Motor neuron (in vitro differentiated cells): ENCODE measurements at regions not wholly inside any gene's neighbourhood (a gene's known extent, or its start where the extent isn't known, plus 50 kb on each side); places are given as distances from the start of the nearest gene placed in this dataset.
"Not testable (repeated sequence)": the region's sequence is repeated elsewhere in the genome, so short reads cannot be mapped to it uniquely, and the experiment has no call there.

Source experiments
- ATAC-seq, 8 experiments: fragments of 200-7000 bp; cut with Tn5 transposase; replicated peaks in 6 of 8; 2 replicates each; pipeline ENCODE4 v1.8.0; 2021; ENCODE audit warnings: mild to moderate bottlenecking in 8 of 8, moderate library complexity in 8 of 8
- H3K27ac ChIP-seq, 2 donors: fragments of 250-450 bp; sonication (Bioruptor Pico); 2 replicates each; pipeline ENCODE4 v1.9.0; 2021; ENCODE audit warnings: antibody characterized with exemption in 2 of 2, mild to moderate bottlenecking in 2 of 2, moderate library complexity in 1 of 2
- H3K4me1 ChIP-seq, 2 donors: fragments of 250-450 bp; sonication (Bioruptor Pico); replicated peaks in 1 of 2; 2 replicates each; pipeline ENCODE4 v1.6.1; 2021; ENCODE audit warnings: antibody characterized with exemption in 2 of 2, mild to moderate bottlenecking in 2 of 2, moderate library complexity in 1 of 2
- H3K4me3 ChIP-seq, 5 donors: fragments of 250-450 bp; sonication (Bioruptor Pico); 2 replicates each; pipeline ENCODE4 v1.9.0; 2021; ENCODE audit warnings: antibody characterized with exemption in 5 of 5, mild to moderate bottlenecking in 5 of 5, moderate library complexity in 4 of 5
- WGBS, 10 experiments: fragments of 450-650 bp; shearing (Covaris generic); methylation state at CpG; one replicate each; pipeline ENCODE4 v1.0.0; 2022; 5-methylcytosine and 5-hydroxymethylcytosine counted together
- in situ Hi-C, 9 experiments: fragments of 400-800 bp; cut with MboI; loops; one replicate each; pipeline ENCODE4 v1.15.0; 2021; ENCODE audit warnings: low sequenced_read_pairs in 9 of 9, low pct_unique_long_range_greater_than_20kb in 2 of 9; ENCODE audit not compliant: unreplicated experiment in 9 of 9

GRCh38 chr13:48816700-48817099, 159.0 kb upstream of the FNDC3A start:
- in situ Hi-C loops, result no loop called here
- no peaks in the 10 kb centered on the region for H3K4me1 ChIP-seq
- no peak for ATAC-seq
- H3K27ac ChIP-seq, result no peak overlapping the region
- H3K4me3 ChIP-seq, result no peak overlapping the region
- WGBS, 10 experiments, result 69 to 86% (median 75%) methylated on average over 1 to 2 of the region's 2 CpGs; no CpG with 5 or more reads in 2 of the 10 experiments

- H3K27ac ChIP-seq, result no peak overlapping the region
- ATAC-seq, result no peak
- no peaks in the 10 kb centered on the region for H3K4me1 ChIP-seq
- WGBS, 10 experiments, result 76 to 100% (median 88%) methylated on average over 2 to 5 of the region's 5 CpGs
- no peak overlapping the region for H3K4me3 ChIP-seq
- in situ Hi-C loops, result no loop called here
These were observed 158.4 kb upstream of the FNDC3A start for GRCh38 chr13:48817166-48817802.

- in situ Hi-C loops, result no loop called here
- H3K4me1 ChIP-seq, result no peaks in the 10 kb centered on the region
- 3 to 100% (median 77%) methylated on average over 1 to 3 of the region's 3 CpGs for WGBS, 10 experiments
- H3K4me3 ChIP-seq, result no peak overlapping the region
- H3K27ac ChIP-seq, result no peak overlapping the region
- ATAC-seq, result peak in 3 of 8 experiments; percentile 49 to 58 (median 50)
These were observed 157.0 kb upstream of the FNDC3A start for GRCh38 chr13:48818495-48819356.

- in situ Hi-C loops, result no loop called here
- no peak for ATAC-seq
These were observed 156.3 kb upstream of the FNDC3A start for GRCh38 chr13:48819376-48819775.

GRCh38 chr13:48819899-48820298, 155.8 kb upstream of the FNDC3A start:
- ATAC-seq, result no peak
- Histone ChIP-seq H3K27ac (no peak overlapping the region), H3K4me3 (no peak overlapping the region), H3K4me1 (no peaks in the 10 kb centered on the region)
- in situ Hi-C loops, result no loop called here
- WGBS, 10 experiments, result 58 to 93% (median 83%) methylated on average over 1 to 4 of the region's 4 CpGs; no CpG with 5 or more reads in 1 of the 10 experiments

More at GRCh38 chr13:48819376-48819775, 156.3 kb upstream of the FNDC3A start:
- Histone ChIP-seq H3K4me3 (no peak overlapping the region), H3K4me1 (no peaks in the 10 kb centered on the region), H3K27ac (no peak overlapping the region)
- WGBS, 10 experiments, result 8 to 87% (median 75%) methylated on average over 1 to 3 of the region's 3 CpGs; no CpG with 5 or more reads in 1 of the 10 experiments

GRCh38 chr13:48823526-48823925, 152.2 kb upstream of the FNDC3A start:
- not testable (repeated sequence) for ATAC-seq

GRCh38 chr13:48826039-48826438, 149.7 kb upstream of the FNDC3A start:
- H3K4me3 ChIP-seq, result no peak overlapping the region
- in situ Hi-C loops, result no loop called here
- no peak for ATAC-seq
- WGBS, 10 experiments, result 35 to 100% methylated on average over 1 to 2 of the region's 2 CpGs; no CpG with 5 or more reads in 8 of the 10 experiments
- peaks cover 6 to 12% of the 10 kb centered on the region in 2 donors for H3K4me1 ChIP-seq
- H3K27ac ChIP-seq, result no peak overlapping the region

More at GRCh38 chr13:48823526-48823925, 152.2 kb upstream of the FNDC3A start:
- H3K27ac ChIP-seq, H3K4me1 ChIP-seq, in situ Hi-C loops, H3K4me3 ChIP-seq: not testable (repeated sequence)
- 69 to 97% (median 93%) methylated on average over 3 to 9 of the region's 9 CpGs; no CpG with 5 or more reads in 2 of the 10 experiments for WGBS, 10 experiments

- H3K4me3 ChIP-seq, ATAC-seq, in situ Hi-C loops, H3K27ac ChIP-seq: not testable (repeated sequence)
- WGBS, 10 experiments, result 0 to 50% (median 13%) methylated on average over 1 to 2 of the region's 2 CpGs; no CpG with 5 or more reads in 3 of the 10 experiments
- H3K4me1 ChIP-seq, result peaks cover 6 to 12% of the 10 kb centered on the region in 2 donors
These were observed 148.7 kb upstream of the FNDC3A start for GRCh38 chr13:48826922-48827454.

- no peak for ATAC-seq
- H3K4me3 ChIP-seq, result no peak overlapping the region
- 0 to 100% (median 77%) methylated on average over 1 to 2 of the region's 2 CpGs; no CpG with 5 or more reads in 4 of the 10 experiments for WGBS, 10 experiments
- peaks cover 6 to 12% of the 10 kb centered on the region in 2 donors for H3K4me1 ChIP-seq
- in situ Hi-C loops, result no loop called here
- no peak overlapping the region for H3K27ac ChIP-seq
These were observed 148.0 kb upstream of the FNDC3A start for GRCh38 chr13:48827709-48828108.

- WGBS, 10 experiments, result 19 to 83% (median 59%) methylated on average over 1 to 2 of the region's 2 CpGs; no CpG with 5 or more reads in 2 of the 10 experiments
- Histone ChIP-seq H3K4me1 (peaks cover 6 to 12% of the 10 kb centered on the region in 2 donors), H3K4me3 (no peak overlapping the region), H3K27ac (no peak overlapping the region)
- ATAC-seq, result peak in 6 of 8 experiments; percentile 41 to 98 (median 92)
- in situ Hi-C loops, result no loop called here
These were observed 146.7 kb upstream of the FNDC3A start for GRCh38 chr13:48828962-48829411.

GRCh38 chr13:48829536-48829935, 146.2 kb upstream of the FNDC3A start:
- in situ Hi-C loops, result no loop called here
- Histone ChIP-seq H3K4me3 (no peak overlapping the region), H3K4me1 (peaks cover 6 to 12% of the 10 kb centered on the region in 2 donors), H3K27ac (no peak overlapping the region)
- no peak for ATAC-seq
- WGBS, 10 experiments, result 40 to 86% (median 80%) methylated on average over 1 of the region's 1 CpG; no CpG with 5 or more reads in 3 of the 10 experiments

GRCh38 chr13:48831248-48831647, 144.5 kb upstream of the FNDC3A start:
- Histone ChIP-seq H3K27ac (no peak overlapping the region), H3K4me3 (no peak overlapping the region), H3K4me1 (peaks cover 6 to 12% of the 10 kb centered on the region in 2 donors)
- in situ Hi-C loops, result no loop called here
- no peak for ATAC-seq
- 60 to 100% (median 96%) methylated on average over 2 to 5 of the region's 7 CpGs for WGBS, 10 experiments

- peaks cover 6 to 12% of the 10 kb centered on the region in 2 donors for H3K4me1 ChIP-seq
- in situ Hi-C loops, result no loop called here
- H3K27ac ChIP-seq, result no peak overlapping the region
- ATAC-seq, result no peak
- 25 to 84% (median 64%) methylated on average over 2 to 3 of the region's 3 CpGs; no CpG with 5 or more reads in 1 of the 10 experiments for WGBS, 10 experiments
- H3K4me3 ChIP-seq, result no peak overlapping the region
These were observed 142.3 kb upstream of the FNDC3A start for GRCh38 chr13:48833412-48833811.
